ENCODE measurements at regions not wholly inside any gene's neighbourhood (a gene's known extent, or its start where the extent isn't known, plus 50 kb on each side); places are given as distances from the start of the nearest gene placed in this dataset.

GRCh38 chr1:37240897-37241296 is 206.6 kb upstream of the GRIK3 start:
- peaks cover 0 to 36% (median 19%) of the 10 kb centered on the region in 3 donors for H3K27me3 ChIP-seq
- no peaks in the 10 kb centered on the region for H3K4me1 ChIP-seq
- H3K4me3 ChIP-seq = no peak overlapping the region
- peak in 1 of 2 donors; percentile 47 for DNase-seq
- H3K36me3 ChIP-seq = no peaks in the 10 kb centered on the region
- H3K9me3 ChIP-seq = no peaks in the 10 kb centered on the region
- H3K27ac ChIP-seq = no peak overlapping the region
- intact Hi-C loops (cut with DNase I; ENCODE audit: low total_unique reads) = no loop called here
- 21 to 27% (median 24%) methylated on average over 3 to 15 of the region's 15 CpGs for WGBS, 5 donors
- no peak for TF ChIP-seq POLR2AphosphoS5 (IDR thresholded peaks at IDR 0.05)
- no peak for TF ChIP-seq EP300 (IDR thresholded peaks at IDR 0.05)
- no peak for TF ChIP-seq POLR2A (IDR thresholded peaks at IDR 0.05)
- no peak for TF ChIP-seq CTCF (IDR thresholded peaks at IDR 0.05)

- Histone ChIP-seq H3K4me1 (no peaks in the 10 kb centered on the region), H3K36me3 (no peaks in the 10 kb centered on the region), H3K9me3 (no peaks in the 10 kb centered on the region), H3K27me3 (peaks cover 0 to 50% (median 19%) of the 10 kb centered on the region in 3 donors), H3K4me3 (no peak overlapping the region), H3K27ac (no peak overlapping the region)
- WGBS, 5 donors = 55 to 71% (median 61%) methylated on average over 5 of the region's 5 CpGs
- TF ChIP-seq POLR2AphosphoS5 (IDR thresholded peaks at IDR 0.05) = no peak
- no peak for TF ChIP-seq CTCF (IDR thresholded peaks at IDR 0.05)
- TF ChIP-seq POLR2A (IDR thresholded peaks at IDR 0.05) = no peak
- TF ChIP-seq EP300 (IDR thresholded peaks at IDR 0.05) = no peak
- no peak for DNase-seq
- intact Hi-C loops (cut with DNase I; ENCODE audit: low total_unique reads) = no loop called here
Measured at GRCh38 chr1:37242501-37242900, 208.2 kb upstream of the GRIK3 start.

GRCh38 chr1:37243368-37244082 is 209.2 kb upstream of the GRIK3 start:
- WGBS, 5 donors = 58 to 62% (median 60%) methylated on average over 12 of the region's 12 CpGs
- Histone ChIP-seq H3K4me3 (no peak overlapping the region), H3K9me3 (no peaks in the 10 kb centered on the region), H3K4me1 (no peaks in the 10 kb centered on the region), H3K27ac (no peak overlapping the region), H3K36me3 (no peaks in the 10 kb centered on the region), H3K27me3 (peaks cover 0 to 57% (median 19%) of the 10 kb centered on the region in 3 donors)
- DNase-seq = no peak
- intact Hi-C loops (cut with DNase I; ENCODE audit: low total_unique reads) = no loop called here
- no peak for TF ChIP-seq EP300 (IDR thresholded peaks at IDR 0.05)
- TF ChIP-seq POLR2A (IDR thresholded peaks at IDR 0.05) = no peak
- no peak for TF ChIP-seq CTCF (IDR thresholded peaks at IDR 0.05)
- no peak for TF ChIP-seq POLR2AphosphoS5 (IDR thresholded peaks at IDR 0.05)

- Histone ChIP-seq H3K36me3 (no peaks in the 10 kb centered on the region), H3K4me1 (no peaks in the 10 kb centered on the region), H3K9me3 (no peaks in the 10 kb centered on the region), H3K27me3 (peaks cover 0 to 54% (median 19%) of the 10 kb centered on the region in 3 donors), H3K27ac (no peak overlapping the region), H3K4me3 (no peak overlapping the region)
- intact Hi-C loops (cut with DNase I; ENCODE audit: low total_unique reads) = no loop called here
- TF ChIP-seq EP300 (IDR thresholded peaks at IDR 0.05) = no peak
- no peak for TF ChIP-seq POLR2AphosphoS5 (IDR thresholded peaks at IDR 0.05)
- no peak for TF ChIP-seq CTCF (IDR thresholded peaks at IDR 0.05)
- TF ChIP-seq POLR2A (IDR thresholded peaks at IDR 0.05) = no peak
- no peak for DNase-seq
- WGBS, 5 donors = 60 to 71% (median 64%) methylated on average over 6 of the region's 6 CpGs
Measured at GRCh38 chr1:37244083-37244480, 209.8 kb upstream of the GRIK3 start.
